Activated naive CD8-positive, alpha-beta T cell treated with anti-CD3 and anti-CD28 coated beads for 36 hours (primary cell): ENCODE measurements at regions not wholly inside any gene's neighbourhood (a gene's known extent, or its start where the extent isn't known, plus 50 kb on each side); places are given as distances from the start of the nearest gene placed in this dataset.
"Not testable (repeated sequence)": the region's sequence is repeated elsewhere in the genome, so short reads cannot be mapped to it uniquely, and the experiment has no call there.

Source experiments
- DNase-seq: peaks from one replicate; pipeline ENCODE4 v3.0.0; 2021
- H3K27ac Mint-ChIP-seq: one replicate; pipeline ENCODE4 v1.8.0; 2022; ENCODE audit warnings: mild to moderate bottlenecking, moderate library complexity, mixed read lengths
- H3K27me3 Mint-ChIP-seq: one replicate; pipeline ENCODE4 v1.8.0; 2022; ENCODE audit warnings: mild to moderate bottlenecking, mixed read lengths
- H3K36me3 Mint-ChIP-seq: one replicate; pipeline ENCODE4 v1.8.0; 2021; ENCODE audit warnings: mild to moderate bottlenecking, mixed read lengths
- H3K4me1 Mint-ChIP-seq: one replicate; pipeline ENCODE4 v1.8.0; 2021; ENCODE audit warnings: mixed read lengths
- H3K4me3 Mint-ChIP-seq: one replicate; pipeline ENCODE4 v1.8.0; 2022; ENCODE audit warnings: mild to moderate bottlenecking, moderate library complexity, mixed read lengths
- H3K9me3 Mint-ChIP-seq: one replicate; pipeline ENCODE4 v1.8.0; 2022; ENCODE audit warnings: mixed read lengths

- Mint-ChIP-seq H3K9me3 (no peaks in the 10 kb centered on the region), H3K27ac (no peak overlapping the region), H3K27me3 (no peaks in the 10 kb centered on the region), H3K4me3 (no peak overlapping the region), H3K36me3 (no peaks in the 10 kb centered on the region), H3K4me1 (no peaks in the 10 kb centered on the region)
- no peak for DNase-seq
Measured at GRCh38 chr3:164370970-164371369, 707.3 kb downstream of the SI start.

- H3K27ac Mint-ChIP-seq: no peak overlapping the region
- no peaks in the 10 kb centered on the region for H3K9me3 Mint-ChIP-seq
- H3K36me3 Mint-ChIP-seq: no peaks in the 10 kb centered on the region
- H3K27me3 Mint-ChIP-seq: no peaks in the 10 kb centered on the region
- no peak for DNase-seq
- H3K4me3 Mint-ChIP-seq: no peak overlapping the region
- no peaks in the 10 kb centered on the region for H3K4me1 Mint-ChIP-seq
Measured at GRCh38 chr3:164365242-164365641, 713.1 kb downstream of the SI start.

- H3K27ac Mint-ChIP-seq: no peak overlapping the region
- no peak overlapping the region for H3K4me3 Mint-ChIP-seq
- no peaks in the 10 kb centered on the region for H3K4me1 Mint-ChIP-seq
- no peaks in the 10 kb centered on the region for H3K27me3 Mint-ChIP-seq
- DNase-seq: no peak
- no peaks in the 10 kb centered on the region for H3K9me3 Mint-ChIP-seq
- no peaks in the 10 kb centered on the region for H3K36me3 Mint-ChIP-seq
Measured at GRCh38 chr3:164364111-164364510, 714.2 kb downstream of the SI start.

DNA sequence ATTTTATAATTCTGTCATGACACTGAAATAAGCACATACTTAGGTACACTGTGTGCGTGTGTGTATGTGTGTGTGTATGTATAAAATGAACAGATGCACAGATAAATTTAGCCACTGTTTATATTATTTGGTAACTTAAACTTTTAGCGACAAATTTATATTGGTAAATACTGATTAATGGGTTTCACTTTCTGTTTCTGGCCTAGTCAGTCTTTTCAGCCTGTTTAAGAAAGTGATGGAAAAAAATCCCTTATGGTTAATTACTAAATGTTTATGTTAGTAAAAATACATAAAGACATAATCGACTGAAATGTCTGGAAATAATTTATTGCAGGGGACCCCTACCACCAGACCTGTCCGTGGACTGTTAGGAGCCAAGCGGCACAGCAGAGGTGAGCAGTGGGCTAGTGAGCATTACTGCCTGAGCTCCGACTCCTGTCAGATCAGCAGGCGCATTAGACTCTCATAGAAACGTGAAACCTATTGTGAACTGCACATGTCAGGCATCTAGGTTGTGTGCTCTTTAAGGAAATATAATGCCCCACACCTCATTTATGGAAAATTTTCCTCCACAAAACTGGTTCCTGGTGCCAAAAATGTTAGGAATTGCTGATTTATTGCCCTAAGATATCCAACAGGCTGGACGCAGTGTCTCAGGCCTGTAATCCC lies 717.4 kb downstream of the SI start:
- Mint-ChIP-seq H3K27me3 (no peaks in the 10 kb centered on the region), H3K4me1 (no peaks in the 10 kb centered on the region), H3K4me3 (no peak overlapping the region), H3K36me3 (no peaks in the 10 kb centered on the region), H3K27ac (no peak overlapping the region), H3K9me3 (no peaks in the 10 kb centered on the region)
- DNase-seq: no peak

GRCh38 chr3:164360078-164360578 lies 718.2 kb downstream of the SI start:
- Mint-ChIP-seq H3K4me3 (no peak overlapping the region), H3K9me3 (peaks cover 1% of the 10 kb centered on the region), H3K4me1 (no peaks in the 10 kb centered on the region), H3K27me3 (no peaks in the 10 kb centered on the region), H3K27ac (no peak overlapping the region), H3K36me3 (no peaks in the 10 kb centered on the region)
- DNase-seq: no peak

DNA sequence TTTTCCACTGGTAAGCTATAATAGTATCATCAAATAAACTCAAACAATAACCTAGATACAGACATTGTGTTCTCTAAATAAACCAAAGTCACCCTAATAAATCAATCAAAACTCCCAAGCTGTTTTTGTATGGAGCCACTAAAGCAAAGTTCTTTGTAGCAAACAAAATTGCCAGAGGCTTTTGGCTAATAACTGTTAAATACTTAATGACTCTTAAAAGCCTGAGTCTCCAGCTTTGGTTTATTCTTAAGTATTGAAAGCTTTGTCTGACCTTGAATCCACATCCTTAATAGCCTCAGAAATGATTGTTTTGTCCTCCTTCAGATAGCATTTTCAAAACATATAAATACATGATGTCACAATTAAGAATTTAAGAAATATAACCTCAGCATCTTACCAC lies 725.3 kb downstream of the SI start:
- Mint-ChIP-seq H3K27ac (no peak overlapping the region), H3K4me3 (no peak overlapping the region), H3K27me3 (no peaks in the 10 kb centered on the region), H3K4me1 (no peaks in the 10 kb centered on the region), H3K9me3 (peaks cover 1% of the 10 kb centered on the region), H3K36me3 (no peaks in the 10 kb centered on the region)
- DNase-seq: no peak

- Mint-ChIP-seq H3K36me3 (no peaks in the 10 kb centered on the region), H3K4me3 (no peak overlapping the region), H3K27me3 (no peaks in the 10 kb centered on the region), H3K4me1 (no peaks in the 10 kb centered on the region), H3K9me3 (peaks cover 1% of the 10 kb centered on the region), H3K27ac (no peak overlapping the region)
- DNase-seq: no peak
Measured at GRCh38 chr3:164351131-164351530, 727.2 kb downstream of the SI start.

GRCh38 chr3:164342206-164342605 lies 736.1 kb downstream of the SI start:
- H3K36me3 Mint-ChIP-seq, H3K9me3 Mint-ChIP-seq, H3K4me1 Mint-ChIP-seq, H3K27me3 Mint-ChIP-seq, H3K4me3 Mint-ChIP-seq, DNase-seq, H3K27ac Mint-ChIP-seq: not testable (repeated sequence)

DNA sequence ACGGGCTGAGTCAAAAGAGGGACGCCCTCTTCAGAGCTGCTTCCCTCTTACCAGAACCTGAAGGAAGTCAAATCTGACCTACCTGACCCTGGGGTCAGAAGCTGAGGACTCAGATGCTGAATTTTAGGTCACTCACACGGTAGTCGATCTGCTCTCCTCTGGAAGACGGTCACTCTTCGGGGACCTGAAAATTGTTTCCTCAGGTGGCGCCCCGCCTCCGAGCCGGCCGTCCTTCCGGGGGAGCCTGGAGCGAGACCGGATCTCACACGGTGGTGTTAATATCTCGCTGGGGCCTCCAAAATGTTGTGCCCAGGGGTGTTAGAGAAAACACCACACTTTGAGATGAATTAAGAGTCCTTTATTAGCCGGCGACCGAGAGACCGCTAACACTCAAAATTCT lies 737.2 kb downstream of the SI start:
- no peaks in the 10 kb centered on the region for H3K36me3 Mint-ChIP-seq
- H3K4me1 Mint-ChIP-seq: no peaks in the 10 kb centered on the region
- H3K9me3 Mint-ChIP-seq: peaks cover 1% of the 10 kb centered on the region
- no peak overlapping the region for H3K4me3 Mint-ChIP-seq
- H3K27ac Mint-ChIP-seq: no peak overlapping the region
- no peak for DNase-seq
- no peaks in the 10 kb centered on the region for H3K27me3 Mint-ChIP-seq

DNA sequence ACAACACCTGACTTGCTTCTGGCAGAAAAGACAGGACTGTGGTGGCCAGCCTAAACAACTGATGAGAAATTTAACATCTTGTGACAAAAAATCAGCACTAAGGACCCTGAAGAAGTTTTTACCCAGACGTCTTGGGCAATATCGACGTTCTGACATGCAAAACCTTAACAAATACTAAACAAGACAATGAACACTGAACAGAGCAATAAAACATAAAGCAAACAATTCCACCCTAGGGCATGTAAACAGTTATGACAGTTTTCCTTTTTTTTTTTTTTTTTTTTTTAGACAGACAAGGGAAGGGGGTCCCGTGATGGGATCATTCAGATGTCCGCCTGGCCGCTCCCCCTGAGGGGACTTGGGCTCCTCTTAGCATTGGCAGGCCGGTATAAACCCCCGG lies 738.0 kb downstream of the SI start:
- Mint-ChIP-seq H3K27me3 (no peaks in the 10 kb centered on the region), H3K27ac (no peak overlapping the region), H3K4me3 (no peak overlapping the region), H3K4me1 (no peaks in the 10 kb centered on the region), H3K9me3 (peaks cover 1% of the 10 kb centered on the region), H3K36me3 (no peaks in the 10 kb centered on the region)
- DNase-seq: no peak

DNA sequence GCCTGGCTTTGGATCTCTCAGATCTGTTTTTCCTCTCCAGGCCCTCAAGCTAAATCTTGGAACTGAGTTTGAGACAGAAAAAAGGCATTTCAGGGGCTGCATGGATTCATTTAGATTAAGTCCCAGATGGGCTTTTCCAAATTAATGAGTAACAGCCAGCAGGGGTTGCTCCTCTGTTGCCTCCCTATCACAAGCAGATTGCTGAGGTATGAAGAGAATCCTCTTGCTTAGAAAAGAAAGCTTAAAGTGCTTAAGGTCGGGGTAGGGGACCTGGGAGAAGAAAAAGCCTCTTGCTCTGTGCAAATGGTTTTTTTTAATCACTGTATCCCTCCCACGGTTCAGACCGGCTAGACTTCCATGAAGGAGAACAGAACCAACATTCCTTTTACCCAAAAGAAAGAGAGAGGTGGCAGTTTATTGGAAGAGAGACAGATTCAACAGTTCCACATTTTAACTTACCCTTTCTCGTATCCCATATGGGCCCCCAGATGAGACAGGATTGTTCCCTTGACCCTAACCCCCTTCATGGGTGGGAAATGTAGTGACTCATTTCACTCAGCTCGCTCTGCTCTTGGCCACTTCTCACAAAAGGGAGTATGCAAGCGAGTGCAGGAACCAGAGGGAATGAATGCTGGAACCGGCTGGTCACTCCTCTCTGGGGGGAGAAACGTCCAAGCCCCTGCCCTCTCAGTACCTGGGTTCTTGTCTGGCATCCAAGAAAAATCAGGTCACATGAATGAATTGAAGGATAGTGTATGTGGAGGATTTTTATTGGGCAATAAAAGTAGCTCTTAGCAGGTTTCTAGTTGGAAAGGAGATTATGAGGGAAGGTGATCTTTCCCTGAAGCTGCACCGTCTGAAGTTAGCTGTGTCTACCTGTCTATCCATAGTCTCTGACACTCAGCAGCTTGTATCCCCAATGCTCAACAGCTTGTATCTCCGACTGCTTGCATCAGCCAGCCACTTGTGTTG lies 745.2 kb downstream of the SI start:
- H3K27me3 Mint-ChIP-seq: no peaks in the 10 kb centered on the region
- no peaks in the 10 kb centered on the region for H3K4me1 Mint-ChIP-seq
- no peaks in the 10 kb centered on the region for H3K36me3 Mint-ChIP-seq
- peaks cover 2% of the 10 kb centered on the region for H3K9me3 Mint-ChIP-seq
- H3K27ac Mint-ChIP-seq: no peak overlapping the region
- no peak for DNase-seq
- H3K4me3 Mint-ChIP-seq: no peak overlapping the region

DNA sequence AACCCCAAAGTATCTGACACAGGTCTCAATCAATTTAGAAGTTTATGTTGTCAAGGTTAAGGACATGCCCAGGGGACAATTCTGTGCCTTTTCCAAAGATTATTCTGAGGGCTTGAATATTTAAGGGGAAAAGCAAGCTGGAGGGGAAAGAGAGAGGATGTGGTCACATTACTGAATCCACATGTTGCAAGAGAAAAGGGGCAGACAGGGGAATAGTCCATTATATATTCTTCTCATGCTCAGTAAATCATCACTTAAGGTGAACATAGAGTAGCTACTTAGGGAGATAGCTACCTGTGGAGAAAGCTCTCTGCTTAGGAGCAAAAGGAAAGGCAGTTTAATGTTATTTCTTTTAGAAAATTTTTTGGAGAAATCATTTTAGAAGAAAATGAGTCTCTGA lies 751.6 kb downstream of the SI start:
- H3K4me3 Mint-ChIP-seq: no peak overlapping the region
- no peak for DNase-seq
- H3K4me1 Mint-ChIP-seq: no peaks in the 10 kb centered on the region
- no peaks in the 10 kb centered on the region for H3K27me3 Mint-ChIP-seq
- peaks cover 4% of the 10 kb centered on the region for H3K9me3 Mint-ChIP-seq
- H3K27ac Mint-ChIP-seq: no peak overlapping the region
- no peaks in the 10 kb centered on the region for H3K36me3 Mint-ChIP-seq

DNA sequence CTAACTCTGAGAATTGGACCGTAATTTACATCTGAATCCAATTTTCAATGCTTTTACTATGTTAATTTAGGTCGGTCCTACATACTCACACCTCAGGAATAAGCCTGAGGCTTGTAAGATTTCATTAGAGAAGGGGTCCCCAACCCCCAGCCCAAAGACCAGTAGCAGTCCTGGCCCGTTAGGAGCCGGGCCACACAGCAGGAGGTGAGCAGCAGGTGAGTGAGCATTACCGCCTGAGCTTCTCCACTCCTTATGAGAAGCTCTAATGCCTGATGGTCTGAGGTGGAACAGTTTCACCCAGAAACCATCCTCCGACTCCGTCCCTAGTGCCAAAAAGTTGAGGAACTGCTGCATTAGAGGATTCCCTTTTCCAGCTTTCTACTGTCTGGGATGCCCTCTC lies 757.3 kb downstream of the SI start:
- Mint-ChIP-seq H3K27ac (no peak overlapping the region), H3K36me3 (no peaks in the 10 kb centered on the region), H3K4me3 (no peak overlapping the region), H3K9me3 (no peaks in the 10 kb centered on the region), H3K27me3 (no peaks in the 10 kb centered on the region), H3K4me1 (no peaks in the 10 kb centered on the region)
- DNase-seq: no peak

GRCh38 chr3:164306042-164306441 lies 772.3 kb downstream of the SI start:
- no peak for DNase-seq
- no peaks in the 10 kb centered on the region for H3K4me1 Mint-ChIP-seq
- H3K9me3 Mint-ChIP-seq: peaks cover 2% of the 10 kb centered on the region
- H3K27ac Mint-ChIP-seq: no peak overlapping the region
- no peaks in the 10 kb centered on the region for H3K27me3 Mint-ChIP-seq
- H3K36me3 Mint-ChIP-seq: no peaks in the 10 kb centered on the region
- H3K4me3 Mint-ChIP-seq: no peak overlapping the region

DNA sequence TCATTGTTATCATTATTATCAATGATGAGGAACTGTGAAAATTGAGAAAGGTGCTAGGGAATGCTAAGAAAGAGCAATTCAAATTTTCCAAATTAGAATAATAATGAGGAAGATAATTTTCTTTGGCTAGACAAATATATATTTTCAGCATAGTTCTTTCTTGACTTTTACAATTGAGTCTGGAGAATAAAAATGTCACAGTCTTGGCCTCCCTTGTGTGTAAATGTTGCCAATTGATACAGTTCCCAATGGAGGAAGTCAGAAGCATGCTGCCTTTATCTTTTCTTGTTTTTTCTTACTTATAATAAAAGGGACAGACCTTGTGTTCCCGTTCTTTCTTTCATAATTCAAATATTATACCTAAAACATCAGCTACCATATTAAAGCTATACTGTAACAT lies 774.4 kb downstream of the SI start:
- no peaks in the 10 kb centered on the region for H3K4me1 Mint-ChIP-seq
- H3K27me3 Mint-ChIP-seq: no peaks in the 10 kb centered on the region
- H3K27ac Mint-ChIP-seq: no peak overlapping the region
- H3K9me3 Mint-ChIP-seq: no peaks in the 10 kb centered on the region
- no peaks in the 10 kb centered on the region for H3K36me3 Mint-ChIP-seq
- no peak for DNase-seq
- no peak overlapping the region for H3K4me3 Mint-ChIP-seq

- DNase-seq: no peak
- no peak overlapping the region for H3K4me3 Mint-ChIP-seq
- no peaks in the 10 kb centered on the region for H3K36me3 Mint-ChIP-seq
- H3K27me3 Mint-ChIP-seq: no peaks in the 10 kb centered on the region
- no peak overlapping the region for H3K27ac Mint-ChIP-seq
- no peaks in the 10 kb centered on the region for H3K4me1 Mint-ChIP-seq
- no peaks in the 10 kb centered on the region for H3K9me3 Mint-ChIP-seq
Measured at GRCh38 chr3:164302622-164303021, 775.7 kb downstream of the SI start.
